Stimulated activated naive B cell treated with anti-CD40 and anti-IgM and Interleukin-4, amounts not matched to agents 10 μg/mL and 1 μg/mL and 100 μg/mL, for 72 hours (primary cell): ENCODE measurements at regions not wholly inside any gene's neighbourhood (a gene's known extent, or its start where the extent isn't known, plus 50 kb on each side); places are given as distances from the start of the nearest gene placed in this dataset.

Source experiments
- ATAC-seq, 2 donors: fragments of 150-1000 bp; cut with Tn5 transposase; replicated peaks; 2 replicates each; pipeline ENCODE4 v1.10.0; 2021; ENCODE audit warnings: moderate library complexity in 1 of 2
- DNase-seq: peaks from one replicate; pipeline ENCODE4 v3.0.0; 2021
- H3K27ac Mint-ChIP-seq: one replicate; pipeline ENCODE4 v1.8.0; 2022; ENCODE audit warnings: mild to moderate bottlenecking, mixed read lengths
- H3K27me3 Mint-ChIP-seq, 2 donors: one replicate each; pipeline ENCODE4 v1.8.0; 2022; ENCODE audit warnings: mixed read lengths in 2 of 2
- H3K36me3 Mint-ChIP-seq, 2 donors: one replicate each; pipeline ENCODE4 v1.8.0; 2022; ENCODE audit warnings: mixed read lengths in 2 of 2, mild to moderate bottlenecking in 1 of 2
- H3K4me1 Mint-ChIP-seq, 2 donors: one replicate each; pipeline ENCODE4 v1.8.0; 2022; ENCODE audit warnings: mixed read lengths in 2 of 2, mild to moderate bottlenecking in 1 of 2
- H3K4me3 Mint-ChIP-seq, 2 donors: one replicate each; pipeline ENCODE4 v1.8.0; 2022; ENCODE audit warnings: mild to moderate bottlenecking in 2 of 2, mixed read lengths in 2 of 2, moderate library complexity in 1 of 2
- H3K9me3 Mint-ChIP-seq, 2 donors: one replicate each; pipeline ENCODE4 v1.8.0; 2022; ENCODE audit warnings: mixed read lengths in 2 of 2, mild to moderate bottlenecking in 1 of 2

- DNase-seq (no peak), ATAC-seq (no peak)
- Mint-ChIP-seq H3K4me3 (no peak overlapping the region), H3K9me3 (no peaks in the 10 kb centered on the region), H3K27me3 (peaks cover 0 to 6% of the 10 kb centered on the region in 2 donors), H3K4me1 (no peaks in the 10 kb centered on the region), H3K36me3 (no peaks in the 10 kb centered on the region), H3K27ac (no peak overlapping the region)
These were observed 110.9 kb upstream of the CCDC196 start for GRCh38 chr14:66375046-66375964.

- ATAC-seq (no peak), DNase-seq (no peak)
- Mint-ChIP-seq H3K4me1 (no peaks in the 10 kb centered on the region), H3K27me3 (peaks cover 0 to 6% of the 10 kb centered on the region in 2 donors), H3K36me3 (no peaks in the 10 kb centered on the region), H3K27ac (no peak overlapping the region), H3K4me3 (no peak overlapping the region), H3K9me3 (no peaks in the 10 kb centered on the region)
These were observed 108.6 kb upstream of the CCDC196 start for GRCh38 chr14:66377574-66377973.

DNA sequence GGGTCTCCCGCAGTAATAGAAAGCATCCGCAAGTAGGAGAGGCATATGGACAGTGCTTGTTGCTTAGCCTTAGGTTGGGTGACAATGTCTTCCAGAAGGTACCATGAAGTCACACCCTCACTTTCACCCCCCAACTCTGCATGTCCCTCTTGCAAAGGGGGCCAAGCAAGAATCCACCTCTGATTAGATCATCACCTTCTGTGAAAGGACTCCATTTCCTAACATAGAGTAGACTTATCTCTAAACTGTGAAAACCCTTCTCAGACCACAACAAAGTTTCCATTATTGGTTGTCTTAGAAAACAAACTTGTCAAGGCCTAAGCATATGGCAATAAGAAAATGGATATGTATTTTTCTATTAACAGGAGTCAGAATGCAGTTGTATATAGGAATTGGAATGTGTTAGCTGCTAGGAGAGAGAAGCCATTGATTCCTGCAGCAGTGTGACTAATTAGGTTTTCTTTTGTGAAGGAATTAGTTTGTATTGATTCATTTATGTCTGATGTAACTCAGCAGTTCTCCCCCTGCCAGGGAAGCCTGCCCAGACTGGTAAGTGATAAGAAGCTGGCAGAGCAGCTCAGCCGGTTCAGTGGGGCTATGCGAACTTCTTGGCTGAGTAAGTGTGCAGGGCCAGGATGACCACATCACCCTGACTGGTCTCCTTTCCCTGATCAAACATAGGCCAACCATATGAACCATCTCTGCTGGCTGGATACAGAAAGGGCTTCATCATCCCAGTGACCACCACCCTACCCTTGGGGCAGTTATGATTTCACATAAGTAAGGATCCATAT is 107.3 kb upstream of the CCDC196 start:
- DNase-seq (no peak), ATAC-seq (no peak)
- H3K27ac Mint-ChIP-seq: no peak overlapping the region
- H3K36me3 Mint-ChIP-seq: no peaks in the 10 kb centered on the region
- H3K27me3 Mint-ChIP-seq: peaks cover 0 to 6% of the 10 kb centered on the region in 2 donors
- no peaks in the 10 kb centered on the region for H3K9me3 Mint-ChIP-seq
- no peaks in the 10 kb centered on the region for H3K4me1 Mint-ChIP-seq
- no peak overlapping the region for H3K4me3 Mint-ChIP-seq

DNA sequence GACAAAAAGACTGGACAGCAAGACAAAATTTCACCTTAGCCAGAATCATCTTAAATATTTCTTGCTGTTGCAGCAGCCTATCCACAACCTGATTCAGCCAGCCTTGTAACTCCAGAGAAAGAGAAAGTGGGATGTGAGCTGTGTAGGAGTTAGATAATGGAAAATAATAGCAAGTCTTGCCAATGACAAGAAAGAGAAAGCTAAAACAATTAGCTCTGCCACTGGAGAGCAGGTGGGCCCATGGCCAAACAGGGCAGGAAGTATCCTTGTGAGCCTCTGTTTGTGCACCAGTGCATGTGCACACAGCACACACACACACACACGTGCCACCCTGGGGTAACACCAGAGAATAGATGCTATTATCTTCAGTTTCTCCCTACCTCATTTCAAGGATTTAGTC is 106.0 kb upstream of the CCDC196 start:
- Mint-ChIP-seq H3K27ac (no peak overlapping the region), H3K27me3 (peaks cover 0 to 6% of the 10 kb centered on the region in 2 donors), H3K4me3 (no peak overlapping the region), H3K4me1 (no peaks in the 10 kb centered on the region), H3K9me3 (no peaks in the 10 kb centered on the region), H3K36me3 (no peaks in the 10 kb centered on the region)
- DNase-seq: no peak
- ATAC-seq: no peak

GRCh38 chr14:66381755-66382154 is 104.4 kb upstream of the CCDC196 start:
- Mint-ChIP-seq H3K36me3 (no peaks in the 10 kb centered on the region), H3K4me3 (no peak overlapping the region), H3K4me1 (no peaks in the 10 kb centered on the region), H3K9me3 (no peaks in the 10 kb centered on the region), H3K27me3 (peaks cover 0 to 6% of the 10 kb centered on the region in 2 donors), H3K27ac (no peak overlapping the region)
- DNase-seq (no peak), ATAC-seq (no peak)

- DNase-seq: no peak
These were observed 102.9 kb upstream of the CCDC196 start for GRCh38 chr14:66383257-66383656.

DNA sequence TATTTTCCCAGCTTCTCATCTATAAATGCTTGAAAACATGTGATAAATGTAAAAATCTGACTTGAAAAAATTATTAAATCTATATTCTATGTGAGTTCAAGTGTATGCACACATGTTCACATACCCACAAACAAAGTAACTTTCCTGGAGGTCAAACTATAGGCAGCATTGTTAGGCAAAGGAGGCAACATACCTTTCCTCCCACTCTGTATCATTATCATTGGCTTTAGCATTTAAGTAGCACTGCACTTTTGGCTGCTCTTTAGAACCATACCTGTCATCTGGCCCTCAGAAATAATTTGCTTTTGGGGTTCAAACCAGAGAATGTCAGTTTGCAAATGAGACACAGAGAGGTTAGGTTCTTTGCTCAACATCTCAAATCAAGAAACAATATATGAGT is 102.4 kb upstream of the CCDC196 start:
- ATAC-seq (no peak), DNase-seq (no peak)
- Mint-ChIP-seq H3K9me3 (no peaks in the 10 kb centered on the region), H3K4me1 (no peaks in the 10 kb centered on the region), H3K27ac (no peak overlapping the region), H3K27me3 (peaks cover 0 to 6% of the 10 kb centered on the region in 2 donors), H3K36me3 (no peaks in the 10 kb centered on the region), H3K4me3 (no peak overlapping the region)

More at GRCh38 chr14:66383257-66383656, 102.9 kb upstream of the CCDC196 start:
- H3K27me3 Mint-ChIP-seq: peaks cover 0 to 6% of the 10 kb centered on the region in 2 donors
- no peaks in the 10 kb centered on the region for H3K36me3 Mint-ChIP-seq
- no peaks in the 10 kb centered on the region for H3K9me3 Mint-ChIP-seq
- no peaks in the 10 kb centered on the region for H3K4me1 Mint-ChIP-seq
- no peak overlapping the region for H3K4me3 Mint-ChIP-seq
- H3K27ac Mint-ChIP-seq: no peak overlapping the region
- no peak for ATAC-seq

DNA sequence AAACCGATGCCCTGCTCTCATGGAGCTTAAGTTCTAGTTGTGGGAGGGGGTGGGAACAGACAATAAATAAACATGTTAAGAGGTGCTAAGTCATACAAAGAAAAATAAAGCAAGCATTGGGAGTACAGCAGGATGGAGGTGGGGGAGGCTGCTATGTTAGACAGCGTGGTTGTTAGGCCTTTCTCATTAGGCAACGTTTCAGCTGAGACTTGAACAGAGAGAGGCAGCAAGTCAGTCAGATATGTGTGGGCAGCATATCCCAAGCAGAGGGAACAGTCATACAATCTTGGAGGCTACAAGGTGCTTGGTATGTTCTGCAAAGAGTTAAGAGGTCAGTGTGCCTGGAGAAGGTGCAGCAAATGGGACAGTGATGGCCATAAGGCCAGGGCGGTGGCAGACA is 97.7 kb upstream of the CCDC196 start:
- Mint-ChIP-seq H3K4me3 (no peak overlapping the region), H3K27me3 (peaks cover 0 to 5% of the 10 kb centered on the region in 2 donors), H3K36me3 (no peaks in the 10 kb centered on the region), H3K4me1 (no peaks in the 10 kb centered on the region), H3K9me3 (no peaks in the 10 kb centered on the region), H3K27ac (no peak overlapping the region)
- DNase-seq (no peak), ATAC-seq (no peak)

- no peak for DNase-seq
- no peak overlapping the region for H3K27ac Mint-ChIP-seq
These were observed 96.7 kb upstream of the CCDC196 start for GRCh38 chr14:66389481-66389880.

DNA sequence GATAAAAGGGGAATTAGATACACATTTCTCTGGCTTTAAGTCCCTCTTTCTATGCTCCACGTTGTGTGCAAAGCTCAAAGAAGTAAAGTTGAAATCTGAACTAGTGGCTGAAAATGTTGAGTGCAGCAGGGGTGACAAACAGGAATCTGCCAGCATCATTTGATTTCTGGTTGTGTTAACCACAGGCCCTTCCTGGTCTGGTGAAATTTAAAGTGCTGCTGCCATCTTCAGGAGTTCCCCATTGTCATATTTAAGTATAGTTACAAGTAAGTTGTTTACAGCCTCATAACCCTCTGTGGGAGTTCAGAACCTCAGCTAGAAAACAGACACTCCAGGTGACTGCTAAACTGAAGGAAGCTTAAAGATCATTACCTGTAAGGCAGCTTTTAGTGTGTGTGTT is 90.9 kb upstream of the CCDC196 start:
- H3K27me3 Mint-ChIP-seq: peaks cover 0 to 5% of the 10 kb centered on the region in 2 donors
- H3K4me3 Mint-ChIP-seq: no peak overlapping the region
- peaks cover 4 to 6% of the 10 kb centered on the region in 2 donors for H3K4me1 Mint-ChIP-seq
- H3K9me3 Mint-ChIP-seq: no peaks in the 10 kb centered on the region
- H3K27ac Mint-ChIP-seq: no peak overlapping the region
- DNase-seq (no peak), ATAC-seq (peak; percentile 41 to 57)
- H3K36me3 Mint-ChIP-seq: no peaks in the 10 kb centered on the region

More at GRCh38 chr14:66389481-66389880, 96.7 kb upstream of the CCDC196 start:
- no peak for ATAC-seq
- Mint-ChIP-seq H3K36me3 (no peaks in the 10 kb centered on the region), H3K9me3 (no peaks in the 10 kb centered on the region), H3K4me1 (no peaks in the 10 kb centered on the region), H3K27me3 (peaks cover 0 to 5% of the 10 kb centered on the region in 2 donors), H3K4me3 (no peak overlapping the region)

- ATAC-seq (no peak), DNase-seq (no peak)
- Mint-ChIP-seq H3K36me3 (no peaks in the 10 kb centered on the region), H3K27ac (no peak overlapping the region), H3K4me3 (no peak overlapping the region), H3K27me3 (peaks cover 0 to 5% of the 10 kb centered on the region in 2 donors), H3K9me3 (no peaks in the 10 kb centered on the region), H3K4me1 (peaks cover 4 to 6% of the 10 kb centered on the region in 2 donors)
These were observed 90.0 kb upstream of the CCDC196 start for GRCh38 chr14:66396164-66396563.

- H3K36me3 Mint-ChIP-seq: no peaks in the 10 kb centered on the region
- H3K27me3 Mint-ChIP-seq: no peaks in the 10 kb centered on the region
- no peak overlapping the region for H3K4me3 Mint-ChIP-seq
- ATAC-seq (peak in 1 of 2 donors; percentile 31), DNase-seq (no peak)
- H3K27ac Mint-ChIP-seq: no peak overlapping the region
- H3K4me1 Mint-ChIP-seq: peaks cover 4 to 6% of the 10 kb centered on the region in 2 donors
- no peaks in the 10 kb centered on the region for H3K9me3 Mint-ChIP-seq
These were observed 87.7 kb upstream of the CCDC196 start for GRCh38 chr14:66398437-66398836.

DNA sequence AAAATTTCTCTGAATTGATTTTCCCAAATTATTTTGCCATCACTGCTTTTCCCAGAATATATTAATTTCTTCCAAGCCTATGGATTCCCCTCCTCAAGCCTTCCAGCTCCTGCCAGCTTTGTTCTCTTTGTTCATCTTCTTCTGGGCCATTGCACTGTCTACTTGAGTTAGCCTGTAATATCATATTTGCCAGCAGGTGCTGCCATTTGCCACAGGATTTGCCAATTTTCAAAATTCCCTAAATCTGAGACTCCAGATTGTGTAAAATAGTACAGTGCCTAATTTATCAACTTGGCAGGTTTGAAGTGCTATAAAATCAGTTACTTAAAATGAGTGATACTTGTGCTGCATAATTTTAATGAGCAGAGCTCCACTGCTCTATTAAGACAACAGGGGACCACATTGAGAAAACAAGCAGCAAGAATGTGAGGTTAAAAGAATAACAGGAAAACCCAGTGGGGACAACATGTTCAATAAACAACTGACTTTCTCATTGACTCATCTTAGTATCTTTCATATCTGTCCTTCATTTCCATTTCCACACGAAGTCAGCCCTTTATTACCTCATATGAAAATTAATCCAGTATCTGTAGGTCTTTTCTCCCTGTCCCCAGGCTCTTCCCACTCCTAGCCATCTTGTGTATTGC is 84.6 kb upstream of the CCDC196 start:
- no peaks in the 10 kb centered on the region for H3K27me3 Mint-ChIP-seq
- H3K27ac Mint-ChIP-seq: no peak overlapping the region
- ATAC-seq (no peak), DNase-seq (no peak)
- no peaks in the 10 kb centered on the region for H3K36me3 Mint-ChIP-seq
- no peak overlapping the region for H3K4me3 Mint-ChIP-seq
- H3K4me1 Mint-ChIP-seq: peaks cover 2 to 6% of the 10 kb centered on the region in 2 donors
- no peaks in the 10 kb centered on the region for H3K9me3 Mint-ChIP-seq

GRCh38 chr14:66403183-66403582 is 83.0 kb upstream of the CCDC196 start:
- H3K9me3 Mint-ChIP-seq: no peaks in the 10 kb centered on the region
- H3K27ac Mint-ChIP-seq: no peak overlapping the region
- peak; percentile 66 to 69 for ATAC-seq
- no peak overlapping the region for H3K4me3 Mint-ChIP-seq
- no peaks in the 10 kb centered on the region for H3K36me3 Mint-ChIP-seq
- DNase-seq: no peak
- peaks cover 2 to 6% of the 10 kb centered on the region in 2 donors for H3K4me1 Mint-ChIP-seq
- H3K27me3 Mint-ChIP-seq: no peaks in the 10 kb centered on the region
